Endothelial cell of umbilical vein (primary cell): ENCODE measurements at regions not wholly inside any gene's neighbourhood (a gene's known extent, or its start where the extent isn't known, plus 50 kb on each side); places are given as distances from the start of the nearest gene placed in this dataset.

Experiments used
- CTCF ChIP-seq, 2 donors: IDR thresholded peaks; 1 replicate in 1 of 2; 2 replicates in 1 of 2; pipeline ENCODE4 v1.5.1; 2011; ENCODE audit warnings: low read length in 2 of 2, mild to moderate bottlenecking in 2 of 2, moderate library complexity in 2 of 2, control low read depth in 1 of 2, inconsistent platforms in 1 of 2, low read depth in 1 of 2; ENCODE audit not compliant: insufficient read depth in 1 of 2; ENCODE audit errors: extremely low read depth in 1 of 2
- MAX ChIP-seq: IDR thresholded peaks from 2 replicates; pipeline ENCODE4 v1.6.1; 2011; ENCODE audit not compliant: insufficient read depth, insufficient read length
- POLR2A ChIP-seq: IDR thresholded peaks from 2 replicates; pipeline ENCODE4 v1.6.1; 2012; ENCODE audit warnings: low read depth, mild to moderate bottlenecking, control low read depth, low read length

GRCh38 chr5:171598641-171599152, 179.2 kb downstream of the FGF18 start:
- TF ChIP-seq CTCF (IDR thresholded peaks at IDR 0.05; ENCODE audit: extremely low read depth in 1 of 2, insufficient read depth in 1 of 2, low read depth in 1 of 2, low read length in 2 of 2) (no peak), POLR2A (no peak), MAX (no peak)
